ENCODE measurements at regions not wholly inside any gene's neighbourhood (a gene's known extent, or its start where the extent isn't known, plus 50 kb on each side); places are given as distances from the start of the nearest gene placed in this dataset.

GRCh38 chr10:29809383-29809782 lies 174.6 kb upstream of the SVIL start:
- TF ChIP-seq POLR2A (IDR thresholded peaks at IDR 0.05) (no peak), CTCF (IDR thresholded peaks at IDR 0.05) (no peak)
